Fibroblast of villous mesenchyme (primary cell): ENCODE measurements at regions not wholly inside any gene's neighbourhood (a gene's known extent, or its start where the extent isn't known, plus 50 kb on each side); places are given as distances from the start of the nearest gene placed in this dataset.

ENCODE experiments used
- DNase-seq: peaks from one replicate; pipeline ENCODE4 v3.0.0-alpha.2; 2010; ENCODE audit warnings: low read depth
- H3K4me3 ChIP-seq: 2 replicates; pipeline ENCODE4 v1.5.1; 2011; ENCODE audit warnings: low read depth, mild to moderate bottlenecking, low read length
- TF ChIP-seq, protein P1 (sequence below): IDR thresholded peaks from 2 replicates; pipeline ENCODE4 v1.5.1; 2012; ENCODE audit warnings: low read depth, mild to moderate bottlenecking, low read length; ENCODE audit not compliant: insufficient read depth

DNA sequence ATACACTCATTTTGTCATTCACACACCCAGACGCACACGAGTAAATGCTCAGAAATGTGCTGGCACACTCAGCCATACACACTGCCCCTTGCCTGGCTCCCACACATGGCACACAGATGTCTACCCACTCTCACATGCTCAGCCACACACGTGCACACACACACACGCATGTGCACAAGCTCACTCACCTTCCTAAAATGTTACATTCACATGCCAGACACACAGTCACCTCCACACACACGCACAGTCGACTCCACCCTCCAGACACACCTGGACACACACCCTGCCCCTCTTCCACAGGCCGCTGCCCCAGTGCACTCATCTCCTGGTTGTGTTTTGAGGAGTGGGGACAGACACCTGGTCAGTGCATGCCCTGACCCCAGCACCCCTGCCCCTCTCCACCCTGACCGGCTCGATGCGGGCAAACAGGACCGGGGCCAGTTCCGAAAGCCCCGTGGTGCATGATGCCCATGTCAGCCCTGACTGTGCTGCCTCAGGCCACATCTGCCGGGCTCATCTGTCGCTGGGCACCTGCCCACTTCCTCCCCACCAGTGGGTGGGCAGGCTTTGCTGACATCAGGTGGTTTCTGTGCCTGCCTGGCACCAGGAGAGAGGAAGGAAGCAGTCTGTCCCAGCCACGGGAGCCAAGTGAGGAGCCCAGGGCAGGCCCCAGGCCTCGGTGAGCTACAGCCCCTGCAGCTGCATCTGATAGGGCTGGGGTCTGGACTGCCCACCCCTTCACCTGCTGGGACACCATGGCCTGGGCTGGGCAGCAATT lies 84.9 kb upstream of the ZNF716 start:
- no peak for DNase-seq
- TF ChIP-seq, protein P1, sequence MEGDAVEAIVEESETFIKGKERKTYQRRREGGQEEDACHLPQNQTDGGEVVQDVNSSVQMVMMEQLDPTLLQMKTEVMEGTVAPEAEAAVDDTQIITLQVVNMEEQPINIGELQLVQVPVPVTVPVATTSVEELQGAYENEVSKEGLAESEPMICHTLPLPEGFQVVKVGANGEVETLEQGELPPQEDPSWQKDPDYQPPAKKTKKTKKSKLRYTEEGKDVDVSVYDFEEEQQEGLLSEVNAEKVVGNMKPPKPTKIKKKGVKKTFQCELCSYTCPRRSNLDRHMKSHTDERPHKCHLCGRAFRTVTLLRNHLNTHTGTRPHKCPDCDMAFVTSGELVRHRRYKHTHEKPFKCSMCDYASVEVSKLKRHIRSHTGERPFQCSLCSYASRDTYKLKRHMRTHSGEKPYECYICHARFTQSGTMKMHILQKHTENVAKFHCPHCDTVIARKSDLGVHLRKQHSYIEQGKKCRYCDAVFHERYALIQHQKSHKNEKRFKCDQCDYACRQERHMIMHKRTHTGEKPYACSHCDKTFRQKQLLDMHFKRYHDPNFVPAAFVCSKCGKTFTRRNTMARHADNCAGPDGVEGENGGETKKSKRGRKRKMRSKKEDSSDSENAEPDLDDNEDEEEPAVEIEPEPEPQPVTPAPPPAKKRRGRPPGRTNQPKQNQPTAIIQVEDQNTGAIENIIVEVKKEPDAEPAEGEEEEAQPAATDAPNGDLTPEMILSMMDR, result no peak
- no peak overlapping the region for H3K4me3 ChIP-seq

DNA sequence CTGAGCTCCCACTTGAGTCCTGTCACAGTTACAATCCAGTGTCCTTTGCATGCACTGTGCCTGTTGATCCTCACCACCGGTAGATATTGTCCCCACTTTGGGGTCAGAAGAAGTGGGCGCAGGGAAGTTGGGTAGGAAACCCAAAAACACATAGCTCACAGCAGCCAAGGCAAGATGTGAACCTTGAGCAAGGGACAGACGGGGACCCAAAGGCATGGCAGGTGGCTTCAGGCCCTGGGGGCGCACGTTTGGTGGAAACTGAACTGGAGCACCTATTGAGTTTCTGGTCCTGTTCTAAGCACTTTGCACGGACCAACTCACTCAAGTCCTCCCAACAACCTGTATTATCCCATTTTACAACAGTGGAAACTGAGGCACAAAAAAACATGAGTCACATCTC lies 82.8 kb upstream of the ZNF716 start:
- no peak overlapping the region for H3K4me3 ChIP-seq
- TF ChIP-seq, protein P1, result no peak
- DNase-seq, result no peak

DNA sequence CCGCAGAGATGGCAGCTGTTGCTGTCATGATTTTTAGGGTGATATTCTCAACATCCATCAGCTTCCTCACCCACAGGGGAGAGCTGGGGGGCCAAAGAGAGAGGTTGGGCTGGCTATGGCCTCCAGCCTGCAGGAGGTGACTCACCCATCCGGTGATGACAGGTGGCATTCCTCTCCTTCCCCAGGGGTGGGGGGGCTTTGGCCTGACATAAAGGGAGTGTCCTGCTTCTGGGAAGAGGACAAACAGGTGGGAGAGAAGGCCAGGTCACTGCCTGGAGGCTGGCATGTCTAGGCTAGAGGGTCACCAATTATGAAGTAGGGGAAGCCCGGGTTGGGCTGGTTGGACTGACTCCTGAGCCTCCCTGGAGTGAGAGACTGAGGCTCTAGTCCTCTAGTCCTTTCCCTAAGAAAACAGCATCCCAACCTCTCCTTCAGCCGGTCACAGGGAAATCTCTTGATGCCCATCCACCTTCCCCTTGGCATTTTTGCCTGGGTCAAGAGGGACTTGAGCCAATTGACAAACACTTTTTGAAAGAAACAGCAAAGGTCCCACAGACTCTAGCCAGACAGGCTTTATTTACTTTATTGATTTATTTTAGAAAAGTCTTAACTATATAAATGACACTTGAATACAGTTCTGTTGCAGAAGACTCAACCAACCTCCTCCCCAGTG lies 79.8 kb upstream of the ZNF716 start:
- TF ChIP-seq, protein P1, result no peak
- H3K4me3 ChIP-seq, result no peak overlapping the region
- DNase-seq, result no peak

DNA sequence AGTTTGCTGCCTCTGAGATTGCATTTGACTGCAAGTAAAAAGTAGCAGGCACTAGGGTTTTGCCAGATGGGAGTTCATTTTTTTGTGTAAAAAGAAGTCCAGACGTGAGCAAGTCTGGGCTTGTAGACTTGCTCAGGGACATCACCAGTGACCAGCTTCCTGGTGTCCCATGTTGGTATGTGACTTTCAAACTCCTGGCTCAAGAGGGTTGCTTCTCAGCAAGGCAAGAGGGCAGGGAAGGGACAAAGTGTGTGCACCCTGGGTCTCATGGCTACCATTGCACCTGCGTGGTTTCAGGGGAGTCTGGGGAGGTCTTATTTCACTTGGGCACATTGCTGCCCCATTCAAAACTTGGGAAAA lies 79.3 kb upstream of the ZNF716 start:
- no peak overlapping the region for H3K4me3 ChIP-seq
- no peak for DNase-seq
- TF ChIP-seq, protein P1, result no peak

DNA sequence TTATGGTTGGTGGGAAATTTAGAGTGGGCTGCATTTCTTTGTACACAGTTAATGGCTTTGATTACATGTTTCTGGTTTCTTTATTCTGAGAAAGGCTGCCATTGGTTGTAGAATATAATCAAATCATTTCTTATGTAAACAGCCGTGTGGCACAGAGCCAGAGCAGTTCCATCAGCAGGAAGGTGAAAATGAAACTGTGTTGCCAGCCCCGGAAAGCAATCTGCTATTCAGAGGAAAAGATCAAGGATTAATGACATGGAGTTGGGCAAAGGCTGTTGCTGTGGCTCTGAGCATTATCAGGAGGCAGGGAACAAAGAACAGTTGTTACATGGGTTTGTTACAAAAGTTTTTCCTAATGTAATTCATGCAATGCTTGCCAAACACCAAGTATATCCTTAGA lies 74.2 kb upstream of the ZNF716 start:
- no peak for DNase-seq
- no peak overlapping the region for H3K4me3 ChIP-seq
- TF ChIP-seq, protein P1, result no peak

DNA sequence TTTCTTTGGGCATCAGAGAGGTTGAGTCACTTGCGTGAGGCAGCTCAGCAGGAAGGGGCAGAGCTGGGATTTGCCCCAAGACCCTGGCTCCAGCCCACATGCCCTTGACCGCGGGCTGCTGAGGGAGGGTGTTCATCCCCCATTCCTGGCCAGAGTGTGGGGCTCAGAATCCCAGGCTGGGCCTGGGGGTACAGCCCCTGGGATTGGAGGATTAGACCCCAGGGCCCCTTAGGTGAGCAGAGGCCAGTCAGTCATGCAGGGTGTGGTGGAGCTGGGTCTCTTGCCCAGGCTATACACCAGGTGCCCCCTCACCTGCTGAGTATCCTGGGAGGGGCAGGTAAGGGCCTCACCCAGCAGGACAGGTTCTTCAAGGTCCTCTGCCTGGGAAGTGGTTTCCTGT lies 68.4 kb upstream of the ZNF716 start:
- TF ChIP-seq, protein P1, result no peak
- DNase-seq, result no peak
- no peak overlapping the region for H3K4me3 ChIP-seq
